ENCODE measurements at regions not wholly inside any gene's neighbourhood (a gene's known extent, or its start where the extent isn't known, plus 50 kb on each side); places are given as distances from the start of the nearest gene placed in this dataset.

DNA sequence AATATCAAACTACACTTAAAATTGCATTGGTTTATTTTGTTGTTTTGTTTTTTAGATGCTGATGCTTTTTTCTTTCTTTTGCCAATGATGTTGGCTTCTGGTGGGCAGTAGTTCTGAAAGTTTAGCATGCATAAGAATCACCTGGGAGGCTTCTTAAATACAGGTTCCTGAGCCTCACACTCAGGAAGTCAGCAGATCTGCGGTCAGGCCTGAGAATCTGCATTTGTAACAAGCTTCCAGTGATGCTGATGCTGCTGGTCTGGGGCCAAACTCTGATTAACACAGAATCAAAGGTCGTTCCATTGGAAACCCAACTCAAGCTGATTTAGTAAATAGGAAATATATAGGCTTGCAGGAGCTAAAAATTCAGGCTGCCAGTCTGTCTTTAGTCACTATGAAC lies 412.9 kb upstream of the SPTLC3 start:
- TF ChIP-seq, protein P1, sequence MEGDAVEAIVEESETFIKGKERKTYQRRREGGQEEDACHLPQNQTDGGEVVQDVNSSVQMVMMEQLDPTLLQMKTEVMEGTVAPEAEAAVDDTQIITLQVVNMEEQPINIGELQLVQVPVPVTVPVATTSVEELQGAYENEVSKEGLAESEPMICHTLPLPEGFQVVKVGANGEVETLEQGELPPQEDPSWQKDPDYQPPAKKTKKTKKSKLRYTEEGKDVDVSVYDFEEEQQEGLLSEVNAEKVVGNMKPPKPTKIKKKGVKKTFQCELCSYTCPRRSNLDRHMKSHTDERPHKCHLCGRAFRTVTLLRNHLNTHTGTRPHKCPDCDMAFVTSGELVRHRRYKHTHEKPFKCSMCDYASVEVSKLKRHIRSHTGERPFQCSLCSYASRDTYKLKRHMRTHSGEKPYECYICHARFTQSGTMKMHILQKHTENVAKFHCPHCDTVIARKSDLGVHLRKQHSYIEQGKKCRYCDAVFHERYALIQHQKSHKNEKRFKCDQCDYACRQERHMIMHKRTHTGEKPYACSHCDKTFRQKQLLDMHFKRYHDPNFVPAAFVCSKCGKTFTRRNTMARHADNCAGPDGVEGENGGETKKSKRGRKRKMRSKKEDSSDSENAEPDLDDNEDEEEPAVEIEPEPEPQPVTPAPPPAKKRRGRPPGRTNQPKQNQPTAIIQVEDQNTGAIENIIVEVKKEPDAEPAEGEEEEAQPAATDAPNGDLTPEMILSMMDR (IDR thresholded peaks at IDR 0.05; ENCODE audit: low read depth, low read length, poor library complexity, severe bottlenecking): no peak
- TF ChIP-seq EZH2phosphoT487 (IDR thresholded peaks at IDR 0.05; ENCODE audit: borderline replicate concordance, low read length): no peak

All from DOHH2 (cell line).